ENCODE measurements at regions not wholly inside any gene's neighbourhood (a gene's known extent, or its start where the extent isn't known, plus 50 kb on each side); places are given as distances from the start of the nearest gene placed in this dataset.

DNA sequence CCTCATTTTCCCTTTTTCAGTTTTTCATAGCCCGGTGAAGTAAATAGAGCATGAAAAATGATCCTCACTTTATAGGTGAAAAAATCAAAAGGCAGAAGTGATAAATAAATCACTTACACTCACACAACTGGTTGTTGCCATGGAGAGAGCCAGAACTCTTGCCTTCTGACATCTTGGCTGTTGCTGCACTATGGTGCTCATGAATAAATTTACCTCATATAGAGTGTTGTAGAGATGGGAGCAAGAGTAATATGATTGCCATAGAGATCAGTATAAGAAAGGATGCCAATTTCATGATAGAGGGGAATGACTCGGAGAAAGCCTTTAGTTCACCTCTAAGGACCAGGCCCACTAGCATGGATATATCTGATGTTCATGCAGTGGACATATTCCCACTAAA lies 82.5 kb upstream of the TMEM178A start:
- TF ChIP-seq CTCF (IDR thresholded peaks at IDR 0.05) (no peak), POLR2AphosphoS5 (IDR thresholded peaks at IDR 0.05; ENCODE audit: insufficient read depth in 1 of 2, low read depth in 1 of 2) (no peak), POLR2A (IDR thresholded peaks at IDR 0.05) (no peak)
